ENCODE measurements at regions not wholly inside any gene's neighbourhood (a gene's known extent, or its start where the extent isn't known, plus 50 kb on each side); places are given as distances from the start of the nearest gene placed in this dataset.
"Not testable (repeated sequence)": the region's sequence is repeated elsewhere in the genome, so short reads cannot be mapped to it uniquely, and the experiment has no call there.

DNA sequence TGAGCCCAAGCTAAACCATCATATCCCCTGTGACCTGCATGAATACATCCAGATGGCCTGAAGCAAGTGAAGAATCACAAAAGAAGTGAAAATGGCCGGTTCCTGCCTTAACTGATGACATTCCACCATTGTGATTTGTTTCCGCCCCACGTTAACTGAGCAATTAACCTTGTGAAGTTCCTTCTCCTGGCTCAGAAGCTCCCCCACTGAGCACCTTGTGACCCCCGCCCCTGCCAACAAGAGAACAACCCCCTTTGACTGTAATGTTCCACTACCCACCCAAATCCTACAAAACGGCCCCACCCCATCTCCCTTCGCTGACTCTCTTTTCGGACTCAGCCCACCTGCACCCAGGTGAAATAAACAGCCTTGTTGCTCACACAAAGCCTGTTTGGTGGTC, 147.5 kb downstream of the ATPSCKMT start:
- peak overlapping the region; percentile 55 for H3K4ac ChIP-seq (replicated peaks; ENCODE audit: insufficient read length, low read depth, low read length)
- peak overlapping the region; percentile 83 for H4K91ac ChIP-seq (replicated peaks; ENCODE audit: insufficient read length, low read length)
- peaks cover 2 to 12% (median 6%) of the 10 kb centered on the region in 4 experiments; a peak in 5 of 7 replicates for H3K4me1 ChIP-seq (replicated peaks in 1 of 4; ENCODE audit: control insufficient read depth in 3 of 4, insufficient read depth in 4 of 4, low read length in 3 of 4)
- H3K4me2 ChIP-seq (ENCODE audit: insufficient read depth in 1 of 2, low read depth in 2 of 2, low read length in 2 of 2) = peak overlapping the region; percentile 39 to 50
- peak overlapping the region; percentile 15; the same call in 1 of the 2 replicates for H3K18ac ChIP-seq (ENCODE audit: extremely low read depth, low read length)
- 20% methylated on average over 7 of the region's 7 CpGs; no CpG with 5 or more reads in 1 of the 2 experiments for whole genome bisulfite sequencing, 2 experiments (ENCODE audit: extremely low coverage in 1 of 2, insufficient coverage in 1 of 2, insufficient read length in 1 of 2, insufficient replicate concordance in 2 of 2, low coverage in 1 of 2, low lambda C conversion rate in 2 of 2, missing lambda C conversion rate in 1 of 2)
- H3K56ac ChIP-seq (replicated peaks; ENCODE audit: insufficient read length, low read depth, low read length) = peak overlapping the region; percentile 90
- not testable (repeated sequence) for H3K79me2 ChIP-seq (ENCODE audit: control insufficient read depth in 1 of 2, insufficient read depth in 2 of 2, low read length in 2 of 2); H3K14ac ChIP-seq (ENCODE audit: insufficient read length); H3K27me3 ChIP-seq (replicated peaks in 1 of 4; ENCODE audit: control insufficient read depth in 3 of 4, extremely low read depth in 1 of 4, insufficient read depth in 3 of 4, low read length in 3 of 4); H2BK15ac ChIP-seq (ENCODE audit: low read length); H3K23ac ChIP-seq (ENCODE audit: insufficient read length); FAIRE-seq; H3K79me1 ChIP-seq (ENCODE audit: low read depth, low read length); H2AFZ ChIP-seq (ENCODE audit: low read length); H3K23me2 ChIP-seq (ENCODE audit: low read depth, low read length); H3K36me3 ChIP-seq (ENCODE audit: control insufficient read depth in 2 of 4, insufficient read depth in 4 of 4, low read length in 3 of 4); H4K8ac ChIP-seq (ENCODE audit: extremely low read depth, insufficient read depth, low read length); H4K20me1 ChIP-seq (replicated peaks in 1 of 2; ENCODE audit: control insufficient read depth in 1 of 2, insufficient read depth in 2 of 2, low read length in 2 of 2); H2BK12ac ChIP-seq (ENCODE audit: low read depth, low read length)
- peak overlapping the region; percentile 88 for H4K5ac ChIP-seq (ENCODE audit: insufficient read length, low read depth, low read length)
- peak overlapping the region; percentile 94 for H2BK120ac ChIP-seq (replicated peaks; ENCODE audit: low read depth, low read length)
- peak overlapping the region in 1 of 4 experiments; percentile 37; a peak in 1 of 8 replicates for H3K4me3 ChIP-seq (ENCODE audit: extremely low read depth in 1 of 4, insufficient read depth in 2 of 4, low read depth in 3 of 4, low read length in 4 of 4)
- H3K9ac ChIP-seq (replicated peaks in 1 of 4; ENCODE audit: extremely low read depth in 1 of 4, low read depth in 3 of 4, low read length in 3 of 4) = peak overlapping the region in 1 of 4 experiments; percentile 19; a peak in 1 of 7 replicates
- 0 out of 2 replicates have a peak overlapping the region, but pooled peaks have one; percentile 75 for H2AK5ac ChIP-seq (ENCODE audit: low read depth, low read length)
- peak overlapping the region; percentile 99 for H2BK5ac ChIP-seq (ENCODE audit: low read depth, low read length)
- peak in 1 of 2 experiments; percentile 64 for DNase-seq (ENCODE audit: low read depth in 1 of 2, low spot score in 2 of 2)
- H3K27ac ChIP-seq (ENCODE audit: low read depth, low read length) = peak overlapping the region; percentile 80; the same call in 1 of the 2 replicates
- peaks cover 16 to 20% of the 10 kb centered on the region in 2 experiments for H3K9me3 ChIP-seq (ENCODE audit: insufficient read depth in 2 of 2, low read depth in 1 of 2, low read length in 1 of 2)
- CTCF ChIA-PET (ENCODE audit: partially characterized antibody) = interaction anchor here (0.7 to 1.2 kb wide), 5 partner anchors 10 to 72 kb away, joined by 3 to 4 read pairs (median 3); no protein-coding TSS in a partner anchor
- H2BK20ac ChIP-seq (ENCODE audit: low read length) = peak overlapping the region; percentile 28; the same call in 1 of the 2 replicates
- POLR2A ChIA-PET (ENCODE audit: partially characterized antibody) = interaction anchor here (0.8 to 1.7 kb wide), 6 partner anchors 9 to 58 kb away, joined by 3 to 6 read pairs (median 4); no protein-coding TSS in a partner anchor
- TF ChIP-seq NANOG (IDR thresholded peaks at IDR 0.05; ENCODE audit: insufficient read depth, low read depth, low read length, poor library complexity, severe bottlenecking) = peak; percentile 23
- TF ChIP-seq TEAD4 (IDR thresholded peaks at IDR 0.05; ENCODE audit: low read depth, low read length) = 0 out of 2 replicates have a peak, but pooled peaks have one; percentile 7
- peak; percentile 74; the same call in 1 of the 2 replicates for TF ChIP-seq YY1 (IDR thresholded peaks at IDR 0.05; ENCODE audit: low read depth, low read length)
- TF ChIP-seq, protein P1, sequence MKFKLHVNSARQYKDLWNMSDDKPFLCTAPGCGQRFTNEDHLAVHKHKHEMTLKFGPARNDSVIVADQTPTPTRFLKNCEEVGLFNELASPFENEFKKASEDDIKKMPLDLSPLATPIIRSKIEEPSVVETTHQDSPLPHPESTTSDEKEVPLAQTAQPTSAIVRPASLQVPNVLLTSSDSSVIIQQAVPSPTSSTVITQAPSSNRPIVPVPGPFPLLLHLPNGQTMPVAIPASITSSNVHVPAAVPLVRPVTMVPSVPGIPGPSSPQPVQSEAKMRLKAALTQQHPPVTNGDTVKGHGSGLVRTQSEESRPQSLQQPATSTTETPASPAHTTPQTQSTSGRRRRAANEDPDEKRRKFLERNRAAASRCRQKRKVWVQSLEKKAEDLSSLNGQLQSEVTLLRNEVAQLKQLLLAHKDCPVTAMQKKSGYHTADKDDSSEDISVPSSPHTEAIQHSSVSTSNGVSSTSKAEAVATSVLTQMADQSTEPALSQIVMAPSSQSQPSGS (IDR thresholded peaks at IDR 0.05; ENCODE audit: low read length) = 0 out of 2 replicates have a peak, but pooled peaks have one; percentile 18
- peak; percentile 70; the same call in 1 of the 2 replicates for TF ChIP-seq TCF12 (IDR thresholded peaks at IDR 0.05; ENCODE audit: low read depth, low read length)
